ENCODE measurements at regions not wholly inside any gene's neighbourhood (a gene's known extent, or its start where the extent isn't known, plus 50 kb on each side); places are given as distances from the start of the nearest gene placed in this dataset.

GRCh38 chr3:40817017-40817416 lies 292.3 kb downstream of the ZNF621 start:
- DNase-seq (ENCODE audit: low spot score) = no peak

- DNase-seq (ENCODE audit: low spot score) = no peak
These were observed 296.6 kb downstream of the ZNF621 start for GRCh38 chr3:40821315-40821714.

GRCh38 chr3:40827226-40827625 lies 302.5 kb downstream of the ZNF621 start:
- no peak for DNase-seq (ENCODE audit: low spot score)

- no peak for DNase-seq (ENCODE audit: low spot score)
These were observed 303.4 kb downstream of the ZNF621 start for GRCh38 chr3:40827942-40828688.

- no peak for DNase-seq (ENCODE audit: low spot score)
These were observed 304.1 kb downstream of the ZNF621 start for GRCh38 chr3:40828741-40829415.

- no peak for DNase-seq (ENCODE audit: low spot score)
These were observed 305.1 kb downstream of the ZNF621 start for GRCh38 chr3:40829876-40830275.

- no peak for DNase-seq (ENCODE audit: low spot score)
These were observed 312.5 kb downstream of the ZNF621 start for GRCh38 chr3:40837300-40837699.

GRCh38 chr3:40841131-40841530 lies 316.4 kb downstream of the ZNF621 start:
- no peak for DNase-seq (ENCODE audit: low spot score)

GRCh38 chr3:40841570-40842109 lies 316.9 kb downstream of the ZNF621 start:
- DNase-seq (ENCODE audit: low spot score) = no peak

GRCh38 chr3:40842714-40843113 lies 318.0 kb downstream of the ZNF621 start:
- DNase-seq (ENCODE audit: low spot score) = no peak

- no peak for DNase-seq (ENCODE audit: low spot score)
These were observed 318.5 kb downstream of the ZNF621 start for GRCh38 chr3:40843208-40843624.

- no peak for DNase-seq (ENCODE audit: low spot score)
These were observed 319.2 kb downstream of the ZNF621 start for GRCh38 chr3:40843851-40844548.

GRCh38 chr3:40844896-40845295 lies 320.1 kb downstream of the ZNF621 start:
- DNase-seq (ENCODE audit: low spot score) = no peak

GRCh38 chr3:40845447-40845846 lies 320.7 kb downstream of the ZNF621 start:
- no peak for DNase-seq (ENCODE audit: low spot score)

- no peak for DNase-seq (ENCODE audit: low spot score)
These were observed 321.2 kb downstream of the ZNF621 start for GRCh38 chr3:40845916-40846315.

- DNase-seq (ENCODE audit: low spot score) = no peak
These were observed 321.7 kb downstream of the ZNF621 start for GRCh38 chr3:40846451-40846850.

GRCh38 chr3:40847551-40847992 lies 322.8 kb downstream of the ZNF621 start:
- no peak for DNase-seq (ENCODE audit: low spot score)

GRCh38 chr3:40848421-40848820 lies 323.7 kb downstream of the ZNF621 start:
- no peak for DNase-seq (ENCODE audit: low spot score)

- no peak for DNase-seq (ENCODE audit: low spot score)
These were observed 326.1 kb downstream of the ZNF621 start for GRCh38 chr3:40850861-40851260.

GRCh38 chr3:40851836-40852235 lies 327.1 kb downstream of the ZNF621 start:
- DNase-seq (ENCODE audit: low spot score) = no peak

GRCh38 chr3:40852712-40853111 lies 328.0 kb downstream of the ZNF621 start:
- DNase-seq (ENCODE audit: low spot score) = no peak

- DNase-seq (ENCODE audit: low spot score) = no peak
These were observed 328.7 kb downstream of the ZNF621 start for GRCh38 chr3:40853474-40853873.

GRCh38 chr3:40855871-40856270 lies 331.1 kb downstream of the ZNF621 start:
- no peak for DNase-seq (ENCODE audit: low spot score)

Data from activated CD4-positive, alpha-beta T cell treated with anti-CD3 and anti-CD28 coated beads, Interleukin-2, Interleukin-4, amounts not matched to agents 100 ng/mL and 50 ng/mL, durations not matched to agents 16 hours and 8 hours (primary cell).